Hepatocyte (in vitro differentiated cells): ENCODE measurements at regions not wholly inside any gene's neighbourhood (a gene's known extent, or its start where the extent isn't known, plus 50 kb on each side); places are given as distances from the start of the nearest gene placed in this dataset.

Experiments
- DNase-seq: peaks from one replicate; pipeline ENCODE4 v3.0.0-alpha.2; 2016; ENCODE audit warnings: low spot score
- H2AFZ ChIP-seq: fragments of 200-600 bp; sonication (generic); 2 replicates; pipeline ENCODE4 v1.6.0; 2016; ENCODE audit warnings: antibody characterized with exemption, mild to moderate bottlenecking
- H3K27ac ChIP-seq: fragments of 200-600 bp; sonication (generic); 2 replicates; pipeline ENCODE4 v1.5.1; 2016; ENCODE audit warnings: mild to moderate bottlenecking
- H3K27me3 ChIP-seq: fragments of 200-600 bp; sonication (generic); 2 replicates; pipeline ENCODE4 v1.6.1; 2016
- H3K36me3 ChIP-seq: fragments of 200-600 bp; sonication (generic); replicated peaks from 2 replicates; pipeline ENCODE4 v1.5.1; 2016; ENCODE audit warnings: low read depth; ENCODE audit not compliant: insufficient read depth
- H3K4me1 ChIP-seq: fragments of 200-600 bp; sonication (generic); 2 replicates; pipeline ENCODE4 v1.5.1; 2016; ENCODE audit warnings: mild to moderate bottlenecking, moderate library complexity; ENCODE audit not compliant: insufficient read depth
- H3K4me2 ChIP-seq: fragments of 200-600 bp; sonication (generic); 2 replicates; pipeline ENCODE4 v1.6.0; 2016
- H3K4me3 ChIP-seq: fragments of 200-600 bp; sonication (generic); 2 replicates; pipeline ENCODE4 v1.5.1; 2016; ENCODE audit warnings: mild to moderate bottlenecking
- H3K79me2 ChIP-seq: fragments of 200-600 bp; sonication (generic); 2 replicates; pipeline ENCODE4 v1.6.0; 2017; ENCODE audit warnings: mild to moderate bottlenecking
- H3K9me2 ChIP-seq: fragments of 200-600 bp; sonication (generic); replicated peaks from 2 replicates; pipeline ENCODE4 v1.6.0; 2017; ENCODE audit warnings: mild to moderate bottlenecking; ENCODE audit not compliant: insufficient read depth
- H3K9me3 ChIP-seq: fragments of 200-600 bp; sonication (generic); 2 replicates; pipeline ENCODE4 v1.5.1; 2016; ENCODE audit warnings: low read depth, mild to moderate bottlenecking
- H4K20me1 ChIP-seq: fragments of 200-600 bp; sonication (generic); 2 replicates; pipeline ENCODE4 v1.6.0; 2016; ENCODE audit warnings: mild to moderate bottlenecking; ENCODE audit not compliant: insufficient read depth, poor library complexity, severe bottlenecking
- EZH2 ChIP-seq: fragments of 200-600 bp; sonication (generic); IDR thresholded peaks from 2 replicates; pipeline ENCODE4 v1.6.1; 2016; ENCODE audit warnings: antibody characterized with exemption, mild to moderate bottlenecking, borderline replicate concordance
- EZH2phosphoT487 ChIP-seq: fragments of 200-600 bp; sonication (generic); IDR thresholded peaks from one replicate; pipeline ENCODE4 v1.6.1; 2018; ENCODE audit warnings: antibody characterized with exemption, mild to moderate bottlenecking, low read depth, moderate library complexity; ENCODE audit not compliant: unreplicated experiment, severe bottlenecking
- WGBS: methylation state at CpG from one replicate; pipeline ENCODE4 v1.1.6; 2016; ENCODE audit warnings: low lambda C conversion rate; ENCODE audit errors: missing lambda C conversion rate; 5-methylcytosine and 5-hydroxymethylcytosine counted together
- TF ChIP-seq, protein P1 (sequence below): fragments of 200-600 bp; sonication (generic); IDR thresholded peaks from 2 replicates; pipeline ENCODE4 v1.5.1; 2016; ENCODE audit warnings: antibody characterized with exemption, mild to moderate bottlenecking; ENCODE audit not compliant: poor library complexity

DNA sequence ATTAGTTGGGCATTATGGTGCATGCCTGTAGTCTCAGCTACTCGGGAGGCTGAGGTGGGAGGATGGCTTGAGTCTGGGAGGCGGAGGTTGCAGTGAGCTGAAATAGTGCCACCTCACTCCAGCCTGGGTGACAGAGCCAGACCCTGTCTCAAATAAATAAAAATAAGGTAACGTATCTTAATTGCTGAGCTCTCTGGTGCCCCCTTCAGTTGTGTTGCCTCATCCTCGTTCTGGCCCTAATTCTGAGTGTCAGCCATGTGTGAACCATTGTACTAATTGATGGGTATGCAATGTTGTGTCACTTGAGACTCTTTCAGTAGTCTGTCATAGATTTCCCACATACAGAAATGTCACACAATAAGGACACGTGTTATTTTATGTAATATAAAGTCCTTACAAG is 363.1 kb upstream of the RBFOX1 start:
- Histone ChIP-seq H3K9me3 (no peaks in the 10 kb centered on the region), H2AFZ (no peak overlapping the region), H3K4me1 (no peaks in the 10 kb centered on the region), H3K27me3 (no peaks in the 10 kb centered on the region), H3K4me2 (no peak overlapping the region), H3K9me2 (no peaks in the 10 kb centered on the region), H3K36me3 (no peaks in the 10 kb centered on the region), H3K27ac (no peak overlapping the region), H3K79me2 (no peaks in the 10 kb centered on the region), H3K4me3 (no peak overlapping the region), H4K20me1 (no peaks in the 10 kb centered on the region)
- WGBS: 64% methylated on average over 5 of the region's 5 CpGs
- DNase-seq: no peak
- TF ChIP-seq, protein P1, sequence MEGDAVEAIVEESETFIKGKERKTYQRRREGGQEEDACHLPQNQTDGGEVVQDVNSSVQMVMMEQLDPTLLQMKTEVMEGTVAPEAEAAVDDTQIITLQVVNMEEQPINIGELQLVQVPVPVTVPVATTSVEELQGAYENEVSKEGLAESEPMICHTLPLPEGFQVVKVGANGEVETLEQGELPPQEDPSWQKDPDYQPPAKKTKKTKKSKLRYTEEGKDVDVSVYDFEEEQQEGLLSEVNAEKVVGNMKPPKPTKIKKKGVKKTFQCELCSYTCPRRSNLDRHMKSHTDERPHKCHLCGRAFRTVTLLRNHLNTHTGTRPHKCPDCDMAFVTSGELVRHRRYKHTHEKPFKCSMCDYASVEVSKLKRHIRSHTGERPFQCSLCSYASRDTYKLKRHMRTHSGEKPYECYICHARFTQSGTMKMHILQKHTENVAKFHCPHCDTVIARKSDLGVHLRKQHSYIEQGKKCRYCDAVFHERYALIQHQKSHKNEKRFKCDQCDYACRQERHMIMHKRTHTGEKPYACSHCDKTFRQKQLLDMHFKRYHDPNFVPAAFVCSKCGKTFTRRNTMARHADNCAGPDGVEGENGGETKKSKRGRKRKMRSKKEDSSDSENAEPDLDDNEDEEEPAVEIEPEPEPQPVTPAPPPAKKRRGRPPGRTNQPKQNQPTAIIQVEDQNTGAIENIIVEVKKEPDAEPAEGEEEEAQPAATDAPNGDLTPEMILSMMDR: no peak
- TF ChIP-seq EZH2phosphoT487: no peak
- TF ChIP-seq EZH2: no peak

- Histone ChIP-seq H3K36me3 (no peaks in the 10 kb centered on the region), H3K9me3 (no peaks in the 10 kb centered on the region), H3K4me2 (no peak overlapping the region), H3K79me2 (no peaks in the 10 kb centered on the region), H3K27me3 (no peaks in the 10 kb centered on the region), H3K4me3 (no peak overlapping the region), H2AFZ (no peak overlapping the region), H3K4me1 (no peaks in the 10 kb centered on the region), H4K20me1 (no peaks in the 10 kb centered on the region), H3K9me2 (no peaks in the 10 kb centered on the region), H3K27ac (no peak overlapping the region)
- WGBS: 38% methylated on average over 10 of the region's 10 CpGs
- TF ChIP-seq EZH2phosphoT487 (no peak), EZH2 (no peak)
- TF ChIP-seq, protein P1: no peak
- DNase-seq: no peak
Observed at GRCh38 chr16:6967796-6968320, 364.8 kb upstream of the RBFOX1 start.

- DNase-seq: no peak
- Histone ChIP-seq H3K36me3 (no peaks in the 10 kb centered on the region), H3K79me2 (no peaks in the 10 kb centered on the region), H3K9me2 (no peaks in the 10 kb centered on the region), H3K9me3 (no peaks in the 10 kb centered on the region), H3K4me2 (no peak overlapping the region), H3K4me3 (no peak overlapping the region), H3K27me3 (no peaks in the 10 kb centered on the region), H2AFZ (no peak overlapping the region), H3K27ac (no peak overlapping the region), H3K4me1 (no peaks in the 10 kb centered on the region), H4K20me1 (no peaks in the 10 kb centered on the region)
- WGBS: 76% methylated on average over 1 of the region's 1 CpG
- TF ChIP-seq, protein P1: no peak
- TF ChIP-seq EZH2phosphoT487 (no peak), EZH2 (no peak)
Observed at GRCh38 chr16:6966925-6967324, 365.7 kb upstream of the RBFOX1 start.

DNA sequence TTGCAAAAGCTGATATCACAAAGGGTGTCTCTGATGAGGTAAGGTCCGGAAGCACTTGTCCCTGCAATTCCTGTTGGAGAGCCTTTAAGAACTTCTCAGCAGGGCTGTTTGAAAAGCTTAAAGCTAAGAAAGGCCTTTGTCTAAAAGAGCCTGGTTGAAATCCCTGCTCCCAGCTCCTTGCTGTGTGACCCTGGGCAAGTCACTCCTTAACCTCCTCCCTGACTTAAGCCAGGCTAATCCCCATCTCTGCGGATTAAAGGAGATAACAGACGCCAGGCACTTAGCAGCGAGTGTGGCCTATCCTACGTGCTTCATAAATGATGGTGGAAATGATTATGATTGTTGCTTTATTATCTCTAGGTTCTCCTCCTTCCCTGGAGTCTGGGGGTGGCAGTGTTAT is 368.0 kb upstream of the RBFOX1 start:
- TF ChIP-seq EZH2 (no peak), EZH2phosphoT487 (no peak)
- TF ChIP-seq, protein P1: no peak
- H3K4me1 ChIP-seq: no peaks in the 10 kb centered on the region
- 33% methylated on average over 5 of the region's 5 CpGs for WGBS

More for the DNA sequence above, 368.0 kb upstream of the RBFOX1 start:
- H4K20me1 ChIP-seq: no peaks in the 10 kb centered on the region
- no peak overlapping the region for H2AFZ ChIP-seq
- no peaks in the 10 kb centered on the region for H3K9me3 ChIP-seq
- H3K27me3 ChIP-seq: no peaks in the 10 kb centered on the region
- no peak overlapping the region for H3K4me3 ChIP-seq
- no peak for DNase-seq
- no peak overlapping the region for H3K27ac ChIP-seq
- no peaks in the 10 kb centered on the region for H3K79me2 ChIP-seq
- no peaks in the 10 kb centered on the region for H3K9me2 ChIP-seq
- H3K4me2 ChIP-seq: no peak overlapping the region
- H3K36me3 ChIP-seq: no peaks in the 10 kb centered on the region
